Ascending aorta (tissue), 2 donors: ENCODE measurements at regions not wholly inside any gene's neighbourhood (a gene's known extent, or its start where the extent isn't known, plus 50 kb on each side); places are given as distances from the start of the nearest gene placed in this dataset.

Experiments used
- DNase-seq, 2 donors: peaks; one replicate each; pipeline ENCODE4 v3.0.0-alpha.2; 2019; ENCODE audit warnings: low spot score in 2 of 2
- H3K27ac ChIP-seq, 2 donors: fragments of 200-600 bp; sonication (generic); one replicate each; pipeline ENCODE4 v1.5.1; 2016 to 2017; ENCODE audit warnings: mild to moderate bottlenecking in 1 of 2
- H3K27me3 ChIP-seq: fragments of 200-600 bp; sonication (generic); one replicate; pipeline ENCODE4 v1.5.1; 2017
- H3K36me3 ChIP-seq, 2 donors: fragments of 200-600 bp; sonication (generic); one replicate each; pipeline ENCODE4 v1.5.1; 2016
- H3K4me1 ChIP-seq, 2 donors: fragments of 200-600 bp; sonication (generic); one replicate each; pipeline ENCODE4 v1.5.1; 2016 to 2017; ENCODE audit warnings: mild to moderate bottlenecking in 1 of 2
- H3K4me3 ChIP-seq, 2 donors: fragments of 200-600 bp; sonication (generic); one replicate each; pipeline ENCODE4 v1.5.1; 2016 to 2017; ENCODE audit warnings: mild to moderate bottlenecking in 1 of 2
- H3K9me3 ChIP-seq, 2 donors: fragments of 200-600 bp; sonication (generic); one replicate each; pipeline ENCODE4 v1.5.1; 2016
- intact Hi-C: fragments of 100-400 bp; cut with DNase I; formaldehyde crosslinking; loops from one replicate; pipeline ENCODE4 v1.15.1; 2023
- TF ChIP-seq, protein P1 (sequence below), 3 experiments: fragments of 200-600 bp in 2 of 3; fragments of 450-650 bp in 1 of 3; sonication (generic) in 2 of 3; IDR thresholded peaks; one replicate each; pipeline ENCODE4 v1.5.1; 2016 to 2019; ENCODE audit warnings: antibody characterized with exemption in 3 of 3, mild to moderate bottlenecking in 1 of 3, moderate library complexity in 1 of 3

DNA sequence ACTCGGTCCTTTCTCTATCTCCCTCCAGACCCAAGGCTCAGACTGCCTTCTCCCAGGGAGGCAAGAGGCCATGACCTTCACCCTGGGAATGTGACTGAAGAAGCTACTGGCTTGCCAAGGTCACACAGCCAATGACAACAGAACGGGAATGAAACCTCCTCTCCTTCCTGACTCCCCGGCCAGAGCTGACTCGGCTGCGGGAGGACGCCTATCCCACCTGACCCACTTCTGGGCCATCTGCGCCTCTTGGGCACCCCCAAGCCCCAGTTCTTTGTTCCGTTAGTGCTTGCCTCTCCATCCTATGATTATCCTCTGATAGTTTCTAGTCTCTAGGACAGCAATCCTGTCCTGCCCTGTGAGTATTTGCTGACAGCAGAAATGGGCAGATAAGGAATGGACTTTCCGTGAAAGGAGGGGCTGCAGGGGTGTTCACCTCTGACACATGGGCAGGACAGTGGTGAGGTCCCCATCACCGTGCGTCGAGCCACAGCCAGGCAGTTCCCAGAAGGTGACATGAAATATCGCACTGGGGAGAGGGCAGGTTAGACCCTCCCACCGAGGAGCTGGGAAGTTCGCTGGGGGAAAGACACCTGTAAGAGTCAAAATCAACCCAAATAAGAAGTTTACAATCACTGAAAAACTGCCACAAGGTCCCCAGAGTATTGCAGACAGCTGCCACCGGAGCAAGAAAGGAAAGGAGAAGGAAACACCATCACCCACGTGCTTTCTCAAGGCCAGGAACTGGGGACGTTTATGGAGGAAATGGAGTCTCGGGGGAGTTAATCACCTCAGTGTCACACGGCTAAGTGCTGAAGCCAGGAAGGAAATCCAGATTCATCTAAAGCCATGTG is 63.0 kb downstream of the INSIG1 start:
- no peaks in the 10 kb centered on the region for H3K27me3 ChIP-seq
- H3K36me3 ChIP-seq = no peaks in the 10 kb centered on the region
- H3K4me3 ChIP-seq = no peak overlapping the region
- intact Hi-C loops = no loop called here
- TF ChIP-seq, protein P1, sequence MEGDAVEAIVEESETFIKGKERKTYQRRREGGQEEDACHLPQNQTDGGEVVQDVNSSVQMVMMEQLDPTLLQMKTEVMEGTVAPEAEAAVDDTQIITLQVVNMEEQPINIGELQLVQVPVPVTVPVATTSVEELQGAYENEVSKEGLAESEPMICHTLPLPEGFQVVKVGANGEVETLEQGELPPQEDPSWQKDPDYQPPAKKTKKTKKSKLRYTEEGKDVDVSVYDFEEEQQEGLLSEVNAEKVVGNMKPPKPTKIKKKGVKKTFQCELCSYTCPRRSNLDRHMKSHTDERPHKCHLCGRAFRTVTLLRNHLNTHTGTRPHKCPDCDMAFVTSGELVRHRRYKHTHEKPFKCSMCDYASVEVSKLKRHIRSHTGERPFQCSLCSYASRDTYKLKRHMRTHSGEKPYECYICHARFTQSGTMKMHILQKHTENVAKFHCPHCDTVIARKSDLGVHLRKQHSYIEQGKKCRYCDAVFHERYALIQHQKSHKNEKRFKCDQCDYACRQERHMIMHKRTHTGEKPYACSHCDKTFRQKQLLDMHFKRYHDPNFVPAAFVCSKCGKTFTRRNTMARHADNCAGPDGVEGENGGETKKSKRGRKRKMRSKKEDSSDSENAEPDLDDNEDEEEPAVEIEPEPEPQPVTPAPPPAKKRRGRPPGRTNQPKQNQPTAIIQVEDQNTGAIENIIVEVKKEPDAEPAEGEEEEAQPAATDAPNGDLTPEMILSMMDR (IDR thresholded peaks at IDR 0.05) = no peak
- no peaks in the 10 kb centered on the region for H3K9me3 ChIP-seq
- no peak for DNase-seq
- no peak overlapping the region for H3K27ac ChIP-seq
- H3K4me1 ChIP-seq = no peaks in the 10 kb centered on the region

DNA sequence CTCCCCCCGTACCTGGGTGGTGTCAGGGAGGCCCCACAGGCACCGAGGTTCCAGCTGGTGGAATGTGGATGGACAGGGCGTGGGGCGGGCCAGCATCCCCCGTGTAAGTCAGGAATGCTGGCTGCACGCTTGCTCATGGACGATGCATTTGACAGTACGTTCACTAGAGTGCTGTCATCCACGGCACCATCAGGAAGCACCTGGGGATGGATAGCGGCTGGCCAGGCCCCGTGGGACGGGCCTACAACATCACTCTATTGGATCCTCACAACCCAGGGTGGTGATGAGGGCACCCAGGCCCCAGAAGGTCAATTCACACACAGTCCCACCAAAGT is 63.6 kb downstream of the INSIG1 start:
- TF ChIP-seq, protein P1 (IDR thresholded peaks at IDR 0.05) = no peak
- Histone ChIP-seq H3K36me3 (no peaks in the 10 kb centered on the region), H3K27ac (no peak overlapping the region), H3K4me1 (no peaks in the 10 kb centered on the region), H3K9me3 (no peaks in the 10 kb centered on the region), H3K4me3 (no peak overlapping the region), H3K27me3 (no peaks in the 10 kb centered on the region)
- intact Hi-C loops = no loop called here
- DNase-seq = no peak

DNA sequence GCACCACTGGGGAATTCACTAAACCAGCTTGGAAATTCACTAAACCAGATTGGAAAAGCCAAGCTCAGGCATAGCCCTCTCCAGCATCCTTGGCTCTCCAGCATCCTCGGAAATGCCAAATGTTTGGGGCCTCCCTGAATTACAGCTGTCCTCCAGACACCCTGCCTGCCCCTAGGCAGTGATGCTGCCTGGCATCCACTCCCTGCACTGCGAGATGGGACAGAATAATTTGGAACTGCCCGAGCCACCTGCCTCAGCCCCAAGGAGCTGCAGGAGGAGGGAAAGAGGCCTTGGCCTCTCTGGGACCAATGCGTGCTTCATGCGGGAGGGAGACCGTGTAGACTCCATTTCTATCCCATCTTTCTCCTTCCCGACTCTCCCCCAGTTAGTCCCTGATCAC is 64.3 kb downstream of the INSIG1 start:
- Histone ChIP-seq H3K36me3 (no peaks in the 10 kb centered on the region), H3K4me1 (no peaks in the 10 kb centered on the region), H3K9me3 (no peaks in the 10 kb centered on the region), H3K27me3 (no peaks in the 10 kb centered on the region), H3K27ac (no peak overlapping the region), H3K4me3 (no peak overlapping the region)
- TF ChIP-seq, protein P1 (IDR thresholded peaks at IDR 0.05) = no peak
- intact Hi-C loops = no loop called here
- no peak for DNase-seq

DNA sequence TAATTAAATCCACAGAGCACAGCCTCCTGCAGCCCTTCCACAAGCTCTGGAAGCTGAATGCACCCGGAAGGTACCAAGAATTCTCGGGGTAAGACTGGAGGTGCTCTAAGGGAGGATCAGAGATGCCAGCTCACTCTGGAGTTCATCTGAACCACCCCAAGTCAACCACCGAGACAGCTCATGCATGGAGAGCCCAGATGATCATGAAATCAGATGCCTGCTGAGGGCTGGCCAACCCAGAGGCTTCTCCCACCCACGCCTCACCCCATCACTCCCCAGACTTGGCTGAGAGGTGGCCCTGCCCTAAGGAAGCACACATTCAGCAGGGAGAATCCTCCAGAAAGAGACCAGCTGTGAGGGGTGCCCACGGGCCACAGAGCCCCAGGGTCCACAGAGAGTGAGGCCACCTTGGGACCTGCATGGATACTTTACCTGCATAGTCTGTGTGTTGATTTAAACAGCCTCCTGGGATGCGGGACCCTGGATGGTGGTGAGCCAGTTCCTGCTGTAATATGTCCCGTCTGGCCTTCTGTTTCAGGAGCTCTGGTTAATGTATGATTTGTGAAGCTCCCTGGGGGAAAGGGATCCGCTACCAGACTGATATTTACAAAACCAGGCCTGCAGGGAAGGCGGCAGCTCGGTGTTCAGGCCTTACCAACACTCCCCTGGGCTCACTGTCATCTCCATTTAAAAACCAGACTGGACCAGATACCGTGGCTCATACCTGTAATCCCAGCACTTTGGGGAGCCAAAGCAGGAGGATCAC is 64.9 kb downstream of the INSIG1 start:
- Histone ChIP-seq H3K9me3 (no peaks in the 10 kb centered on the region), H3K36me3 (no peaks in the 10 kb centered on the region), H3K27me3 (no peaks in the 10 kb centered on the region), H3K27ac (no peak overlapping the region), H3K4me3 (no peak overlapping the region), H3K4me1 (no peaks in the 10 kb centered on the region)
- TF ChIP-seq, protein P1 (IDR thresholded peaks at IDR 0.05) = no peak
- DNase-seq = no peak
- intact Hi-C loops = no loop called here

DNA sequence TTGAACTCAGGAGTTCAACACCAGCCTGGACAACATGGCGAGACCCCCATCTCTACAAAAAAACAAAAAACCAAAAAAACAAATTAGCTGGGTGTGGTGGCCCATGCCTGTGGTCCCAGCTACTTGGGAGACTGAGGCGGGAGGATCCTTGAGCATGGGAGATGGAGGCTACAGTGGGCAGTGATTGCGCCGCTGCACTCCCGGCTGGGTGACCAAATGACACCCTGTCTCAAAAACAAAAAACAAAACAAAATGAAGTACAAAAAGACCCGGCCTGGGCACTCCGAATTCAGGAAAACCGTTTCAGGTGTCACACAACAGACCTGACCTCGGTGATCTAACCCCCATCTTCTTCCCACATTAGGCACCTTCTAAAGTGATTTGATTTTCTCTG is 65.5 kb downstream of the INSIG1 start:
- no peak for DNase-seq
- TF ChIP-seq, protein P1 (IDR thresholded peaks at IDR 0.05) = no peak
- Histone ChIP-seq H3K9me3 (no peaks in the 10 kb centered on the region), H3K4me1 (no peaks in the 10 kb centered on the region), H3K27ac (no peak overlapping the region), H3K27me3 (no peaks in the 10 kb centered on the region), H3K36me3 (no peaks in the 10 kb centered on the region), H3K4me3 (no peak overlapping the region)
- intact Hi-C loops = no loop called here
